ENCODE measurements at regions not wholly inside any gene's neighbourhood (a gene's known extent, or its start where the extent isn't known, plus 50 kb on each side); places are given as distances from the start of the nearest gene placed in this dataset.

DNA sequence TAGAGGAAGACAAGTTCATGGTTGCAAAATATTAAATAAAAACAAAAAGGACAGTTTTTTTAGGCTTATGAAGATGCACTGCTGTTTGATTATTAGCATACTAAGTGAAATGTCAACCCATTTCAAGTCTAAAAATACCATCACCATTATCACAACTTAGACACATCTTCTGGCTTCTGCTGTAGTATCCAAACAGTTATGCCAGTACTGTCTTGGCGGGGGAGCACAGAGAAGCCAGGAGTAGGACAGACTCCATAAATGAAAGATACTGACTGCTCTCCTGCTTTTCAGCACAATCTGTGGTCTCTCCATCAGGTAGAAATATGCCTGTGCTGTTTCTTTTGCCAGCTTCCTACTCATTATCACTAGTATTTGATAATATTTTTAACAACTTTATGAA, 179.2 kb upstream of the DSEL start:
- no peak for DNase-seq (ENCODE audit: low read depth)
- H3K4me3 ChIP-seq (ENCODE audit: control insufficient read depth, low read depth, low read length): no peak overlapping the region
- TF ChIP-seq, protein P1, sequence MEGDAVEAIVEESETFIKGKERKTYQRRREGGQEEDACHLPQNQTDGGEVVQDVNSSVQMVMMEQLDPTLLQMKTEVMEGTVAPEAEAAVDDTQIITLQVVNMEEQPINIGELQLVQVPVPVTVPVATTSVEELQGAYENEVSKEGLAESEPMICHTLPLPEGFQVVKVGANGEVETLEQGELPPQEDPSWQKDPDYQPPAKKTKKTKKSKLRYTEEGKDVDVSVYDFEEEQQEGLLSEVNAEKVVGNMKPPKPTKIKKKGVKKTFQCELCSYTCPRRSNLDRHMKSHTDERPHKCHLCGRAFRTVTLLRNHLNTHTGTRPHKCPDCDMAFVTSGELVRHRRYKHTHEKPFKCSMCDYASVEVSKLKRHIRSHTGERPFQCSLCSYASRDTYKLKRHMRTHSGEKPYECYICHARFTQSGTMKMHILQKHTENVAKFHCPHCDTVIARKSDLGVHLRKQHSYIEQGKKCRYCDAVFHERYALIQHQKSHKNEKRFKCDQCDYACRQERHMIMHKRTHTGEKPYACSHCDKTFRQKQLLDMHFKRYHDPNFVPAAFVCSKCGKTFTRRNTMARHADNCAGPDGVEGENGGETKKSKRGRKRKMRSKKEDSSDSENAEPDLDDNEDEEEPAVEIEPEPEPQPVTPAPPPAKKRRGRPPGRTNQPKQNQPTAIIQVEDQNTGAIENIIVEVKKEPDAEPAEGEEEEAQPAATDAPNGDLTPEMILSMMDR (IDR thresholded peaks at IDR 0.05; ENCODE audit: control insufficient read depth, insufficient read depth, low read depth, low read length, missing control alignments): no peak

DNA sequence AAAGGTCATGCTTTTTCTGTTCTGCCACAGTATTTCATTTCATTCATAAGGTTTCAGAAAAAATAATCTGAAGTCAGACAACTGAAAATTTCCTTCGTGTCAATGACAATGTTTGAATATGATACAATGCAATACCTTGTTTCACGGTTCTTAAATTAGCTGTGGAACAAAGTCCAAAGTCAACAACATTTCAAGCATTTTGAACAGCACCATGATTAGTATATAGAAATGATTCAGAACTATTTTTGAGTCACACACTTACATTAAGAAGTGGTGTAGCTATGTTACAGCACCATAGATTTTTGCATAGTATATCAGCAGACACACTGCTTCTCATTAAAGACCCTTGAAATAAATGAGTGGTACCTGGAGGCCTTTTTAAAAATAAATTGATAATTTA, 178.3 kb upstream of the DSEL start:
- TF ChIP-seq, protein P1 (IDR thresholded peaks at IDR 0.05; ENCODE audit: control insufficient read depth, insufficient read depth, low read depth, low read length, missing control alignments): no peak
- no peak for DNase-seq (ENCODE audit: low read depth)
- H3K4me3 ChIP-seq (ENCODE audit: control insufficient read depth, low read depth, low read length): no peak overlapping the region

DNA sequence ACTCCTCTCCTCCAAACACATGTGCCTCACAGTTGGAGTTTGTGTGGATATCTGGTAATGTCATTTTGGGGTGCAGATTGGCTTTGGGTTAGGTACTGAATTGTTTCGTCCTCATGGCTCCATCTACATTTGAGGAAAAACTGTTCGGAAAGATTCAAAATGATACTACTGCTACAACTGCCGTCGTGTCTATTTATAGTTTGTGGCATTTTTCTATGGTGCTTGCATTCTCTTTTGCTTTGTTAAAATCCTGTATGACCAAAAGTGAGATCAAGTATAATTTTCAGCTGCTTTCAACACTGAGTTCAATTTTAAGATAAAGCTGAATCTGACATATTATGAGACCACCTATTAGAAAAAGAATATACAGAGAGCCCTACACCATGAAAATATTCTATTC, 176.3 kb upstream of the DSEL start:
- TF ChIP-seq, protein P1 (IDR thresholded peaks at IDR 0.05; ENCODE audit: control insufficient read depth, insufficient read depth, low read depth, low read length, missing control alignments): no peak
- H3K4me3 ChIP-seq (ENCODE audit: control insufficient read depth, low read depth, low read length): peak overlapping the region; percentile 15
- DNase-seq (ENCODE audit: low read depth): no peak

DNA sequence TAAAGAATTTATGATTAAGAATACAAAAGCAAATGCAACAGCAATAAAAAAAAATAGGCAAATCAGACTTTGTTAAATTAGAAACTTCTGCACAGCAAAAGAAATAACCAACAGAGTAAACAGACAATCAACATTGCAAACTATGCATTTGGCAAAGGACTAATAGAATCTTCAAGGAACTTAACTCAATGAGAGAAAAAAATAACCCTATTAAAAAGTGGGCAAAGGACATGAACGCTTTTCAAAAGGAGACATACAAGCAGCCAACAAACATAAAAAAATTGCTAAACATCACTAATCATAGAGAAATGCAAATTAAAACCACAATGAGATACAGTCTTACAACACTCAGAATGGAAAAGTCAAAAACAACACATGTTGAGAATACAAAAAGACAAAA, 166.0 kb upstream of the DSEL start:
- H3K4me3 ChIP-seq (ENCODE audit: control insufficient read depth, low read depth, low read length): no peak overlapping the region
- TF ChIP-seq, protein P1 (IDR thresholded peaks at IDR 0.05; ENCODE audit: control insufficient read depth, insufficient read depth, low read depth, low read length, missing control alignments): no peak

DNA sequence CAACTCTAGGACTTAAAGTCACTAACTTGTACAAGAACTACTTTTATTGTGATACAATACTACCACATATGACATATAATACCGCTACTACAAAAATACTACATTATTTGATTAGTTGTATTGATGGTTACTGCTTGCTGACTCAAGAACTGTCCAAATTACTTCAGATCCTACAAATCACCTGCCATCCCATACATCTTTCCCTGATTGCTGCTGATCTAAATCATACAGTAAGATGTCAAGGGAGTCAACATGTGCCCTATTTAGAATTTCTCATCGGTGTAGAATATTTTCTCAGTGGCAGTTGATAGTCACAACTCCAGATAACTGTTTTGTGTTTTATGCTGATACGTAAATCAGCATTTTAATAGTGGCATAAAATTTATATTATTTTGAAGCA, 161.0 kb upstream of the DSEL start:
- TF ChIP-seq, protein P1 (IDR thresholded peaks at IDR 0.05; ENCODE audit: control insufficient read depth, insufficient read depth, low read depth, low read length, missing control alignments): no peak
- no peak for DNase-seq (ENCODE audit: low read depth)
- H3K4me3 ChIP-seq (ENCODE audit: control insufficient read depth, low read depth, low read length): no peak overlapping the region

More for the DNA sequence above, 166.0 kb upstream of the DSEL start:
- DNase-seq (ENCODE audit: low read depth): no peak

DNA sequence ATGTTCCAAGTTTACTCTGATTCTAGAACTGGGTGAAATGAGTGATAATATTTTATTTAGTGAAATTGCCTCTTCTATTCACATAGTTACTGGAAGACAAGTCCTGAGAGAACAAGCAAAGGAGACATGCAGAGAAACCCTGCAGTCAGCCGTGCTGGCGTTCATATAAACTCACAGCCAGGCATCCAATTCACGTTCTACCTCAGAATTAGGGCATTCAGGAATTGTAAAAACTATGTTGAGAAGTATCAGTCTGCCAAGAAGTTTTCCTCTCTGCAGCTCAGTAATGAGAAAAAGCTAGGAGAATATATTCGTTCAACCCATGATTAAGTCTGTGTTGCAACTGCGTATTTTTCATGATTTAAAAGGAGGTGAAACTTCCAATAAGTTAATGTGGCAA, 156.2 kb upstream of the DSEL start:
- no peak overlapping the region for H3K4me3 ChIP-seq (ENCODE audit: control insufficient read depth, low read depth, low read length)
- TF ChIP-seq, protein P1 (IDR thresholded peaks at IDR 0.05; ENCODE audit: control insufficient read depth, insufficient read depth, low read depth, low read length, missing control alignments): no peak
- DNase-seq (ENCODE audit: low read depth): no peak

DNA sequence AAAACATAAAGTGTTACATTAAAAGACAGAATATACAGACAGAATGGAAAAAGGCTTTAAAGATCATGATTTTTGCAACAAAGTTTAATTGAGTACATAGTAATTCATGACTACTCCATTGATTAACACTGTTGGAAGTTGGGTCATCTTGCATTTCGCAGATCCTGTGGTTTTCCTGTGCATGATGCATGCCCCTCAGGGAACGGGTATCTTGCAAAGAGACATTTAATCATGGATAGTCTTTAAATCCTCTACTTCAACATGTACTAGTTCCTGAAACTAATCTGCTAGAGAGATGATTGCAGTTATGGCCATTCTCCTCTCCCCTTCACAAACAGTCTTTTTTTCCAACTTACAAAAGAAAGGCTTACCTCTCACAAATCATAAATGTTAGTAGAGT, 155.6 kb upstream of the DSEL start:
- DNase-seq (ENCODE audit: low read depth): no peak
- TF ChIP-seq, protein P1 (IDR thresholded peaks at IDR 0.05; ENCODE audit: control insufficient read depth, insufficient read depth, low read depth, low read length, missing control alignments): no peak
- no peak overlapping the region for H3K4me3 ChIP-seq (ENCODE audit: control insufficient read depth, low read depth, low read length)

Data from AG09309 (cell line).